ENCODE measurements at regions not wholly inside any gene's neighbourhood (a gene's known extent, or its start where the extent isn't known, plus 50 kb on each side); places are given as distances from the start of the nearest gene placed in this dataset.

- no peaks in the 10 kb centered on the region for H3K9me3 ChIP-seq (ENCODE audit: insufficient read depth in 2 of 2, low read depth in 1 of 2, low read length in 1 of 2)
- no peak overlapping the region for H3K14ac ChIP-seq (ENCODE audit: insufficient read length)
- no peaks in the 10 kb centered on the region for H3K79me1 ChIP-seq (ENCODE audit: low read depth, low read length)
- POLR2A ChIA-PET (ENCODE audit: partially characterized antibody), result no interaction called here
- no peaks in the 10 kb centered on the region for H3K27me3 ChIP-seq (replicated peaks in 1 of 4; ENCODE audit: control insufficient read depth in 3 of 4, extremely low read depth in 1 of 4, insufficient read depth in 3 of 4, low read length in 3 of 4)
- CTCF ChIA-PET (ENCODE audit: partially characterized antibody), result interaction anchor here (0.6 to 1.1 kb wide), 2 partner anchors 104 to 801 kb away, joined by 3 to 4 read pairs; no protein-coding TSS in a partner anchor
- no peaks in the 10 kb centered on the region for H3K36me3 ChIP-seq (ENCODE audit: control insufficient read depth in 2 of 4, insufficient read depth in 4 of 4, low read length in 3 of 4)
- H3K79me2 ChIP-seq (ENCODE audit: control insufficient read depth in 1 of 2, insufficient read depth in 2 of 2, low read length in 2 of 2), result no peaks in the 10 kb centered on the region
- no peak for DNase-seq (ENCODE audit: low read depth in 1 of 2, low spot score in 2 of 2)
- H2BK120ac ChIP-seq (replicated peaks; ENCODE audit: low read depth, low read length), result no peak overlapping the region
- no peak overlapping the region for H3K9ac ChIP-seq (replicated peaks in 1 of 4; ENCODE audit: extremely low read depth in 1 of 4, low read depth in 3 of 4, low read length in 3 of 4)
- no peak overlapping the region for H3K18ac ChIP-seq (ENCODE audit: extremely low read depth, low read length)
- H3K27ac ChIP-seq (ENCODE audit: low read depth, low read length), result no peak overlapping the region
- H3K4ac ChIP-seq (replicated peaks; ENCODE audit: insufficient read length, low read depth, low read length), result no peak overlapping the region
- H2BK12ac ChIP-seq (ENCODE audit: low read depth, low read length), result no peak overlapping the region
- no peak overlapping the region for H2BK20ac ChIP-seq (ENCODE audit: low read length)
- no peak for TF ChIP-seq YY1 (IDR thresholded peaks at IDR 0.05; ENCODE audit: low read depth, low read length)
- no peak for TF ChIP-seq EP300 (IDR thresholded peaks at IDR 0.05; ENCODE audit: borderline replicate concordance in 1 of 2, low read depth in 2 of 2, low read length in 2 of 2)
- no peak for TF ChIP-seq POLR2AphosphoS5 (IDR thresholded peaks at IDR 0.05; ENCODE audit: low read depth, low read length)
- H4K8ac ChIP-seq (ENCODE audit: extremely low read depth, insufficient read depth, low read length), result no peak overlapping the region
- no peak overlapping the region for H4K5ac ChIP-seq (ENCODE audit: insufficient read length, low read depth, low read length)
- FAIRE-seq, result no peak
- no peak overlapping the region for H2AK5ac ChIP-seq (ENCODE audit: low read depth, low read length)
- 86% methylated on average over 1 of the region's 1 CpG; no CpG with 5 or more reads in 1 of the 2 experiments for WGBS, 2 experiments (ENCODE audit: extremely low coverage in 1 of 2, insufficient coverage in 1 of 2, insufficient read length in 1 of 2, insufficient replicate concordance in 2 of 2, low coverage in 1 of 2, low lambda C conversion rate in 2 of 2, missing lambda C conversion rate in 1 of 2)
- no peak overlapping the region for H4K91ac ChIP-seq (replicated peaks; ENCODE audit: insufficient read length, low read length)
- no peak overlapping the region for H2BK5ac ChIP-seq (ENCODE audit: low read depth, low read length)
- H3K4me3 ChIP-seq (ENCODE audit: extremely low read depth in 1 of 4, insufficient read depth in 2 of 4, low read depth in 3 of 4, low read length in 4 of 4), result no peak overlapping the region
- H4K20me1 ChIP-seq (replicated peaks in 1 of 2; ENCODE audit: control insufficient read depth in 1 of 2, insufficient read depth in 2 of 2, low read length in 2 of 2), result no peaks in the 10 kb centered on the region
- H3K4me1 ChIP-seq (replicated peaks in 1 of 4; ENCODE audit: control insufficient read depth in 3 of 4, insufficient read depth in 4 of 4, low read length in 3 of 4), result no peaks in the 10 kb centered on the region
- H2AFZ ChIP-seq (ENCODE audit: low read length), result no peak overlapping the region
- H3K23ac ChIP-seq (ENCODE audit: insufficient read length), result no peak overlapping the region
- no peaks in the 10 kb centered on the region for H3K23me2 ChIP-seq (ENCODE audit: low read depth, low read length)
- H3K4me2 ChIP-seq (ENCODE audit: insufficient read depth in 1 of 2, low read depth in 2 of 2, low read length in 2 of 2), result no peak overlapping the region
- no peak overlapping the region for H3K56ac ChIP-seq (replicated peaks; ENCODE audit: insufficient read length, low read depth, low read length)
- H2BK15ac ChIP-seq (ENCODE audit: low read length), result no peak overlapping the region
These were observed 107.7 kb upstream of the PLET1 start for GRCh38 chr11:112368381-112368780.

Measured in H1 (cell line).